H1 (cell line): ENCODE measurements at regions not wholly inside any gene's neighbourhood (a gene's known extent, or its start where the extent isn't known, plus 50 kb on each side); places are given as distances from the start of the nearest gene placed in this dataset.

Experiments
- ATF2 ChIP-seq: IDR thresholded peaks from 2 replicates; pipeline ENCODE4 v1.6.1; 2012; ENCODE audit warnings: low read length, inconsistent platforms
- CEBPB ChIP-seq: IDR thresholded peaks from 2 replicates; pipeline ENCODE4 v1.6.1; 2012; ENCODE audit warnings: low read depth, low read length
- MAX ChIP-seq: IDR thresholded peaks from 2 replicates; pipeline ENCODE4 v1.6.1; 2012; ENCODE audit warnings: inconsistent platforms
- PHF8 ChIP-seq: fragments of 200-600 bp; sonication (generic); conservative IDR thresholded peaks from 2 replicates; pipeline ENCODE4 v1.7.1; 2012; ENCODE audit warnings: low read depth, mild to moderate bottlenecking, inconsistent platforms, low read length, moderate library complexity

- TF ChIP-seq ATF2 (no peak), MAX (no peak), PHF8 (no peak), CEBPB (no peak)
Observed at GRCh38 chr7:15954671-15955354, 268.3 kb upstream of the MEOX2 start (continued).
